ENCODE measurements at regions not wholly inside any gene's neighbourhood (a gene's known extent, or its start where the extent isn't known, plus 50 kb on each side); places are given as distances from the start of the nearest gene placed in this dataset.

- TF ChIP-seq SMC3 (IDR thresholded peaks at IDR 0.05; ENCODE audit: low read depth, low read length) (no peak), NFIC (IDR thresholded peaks at IDR 0.05; ENCODE audit: borderline replicate concordance) (no peak), YY1 (IDR thresholded peaks at IDR 0.05; ENCODE audit: low read depth) (no peak), REST (IDR thresholded peaks at IDR 0.05; ENCODE audit: low read depth, low read length) (no peak)
These were observed 221.2 kb upstream of the ANKH start (continued) for GRCh38 chr5:15092801-15093200.

DNA sequence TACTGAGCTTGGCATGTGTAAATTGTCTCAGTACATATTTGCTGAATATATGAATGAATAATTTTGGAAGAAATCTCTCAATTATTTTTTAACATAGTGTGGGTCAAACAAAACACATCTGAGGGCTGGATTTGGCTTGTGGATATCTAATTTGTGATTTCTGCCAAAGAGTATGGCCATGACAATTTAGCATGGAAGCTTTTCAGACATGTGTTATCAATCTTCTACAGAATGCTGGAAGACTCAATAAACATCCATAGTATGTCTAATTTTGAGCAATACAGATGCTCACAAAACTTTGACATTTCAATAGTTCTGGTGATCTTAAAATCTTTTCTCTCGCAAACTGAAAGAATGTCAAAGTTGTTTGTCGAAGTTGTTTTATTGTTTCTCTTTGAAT lies 214.1 kb upstream of the ANKH start:
- Histone ChIP-seq H3K4me3 (ENCODE audit: low read depth in 2 of 2, low read length in 1 of 2) (no peak overlapping the region), H3K4me1 (ENCODE audit: control insufficient read depth in 1 of 2, insufficient read depth in 2 of 2, low read depth in 1 of 2, low read length in 1 of 2) (no peaks in the 10 kb centered on the region), H3K79me2 (ENCODE audit: insufficient read depth) (no peaks in the 10 kb centered on the region), H3K4me2 (no peak overlapping the region), H3K9me3 (no peaks in the 10 kb centered on the region), H3K9me2 (no peaks in the 10 kb centered on the region), H3K36me3 (replicated peaks in 1 of 2; ENCODE audit: control insufficient read depth in 1 of 2, insufficient read depth in 2 of 2, low read length in 1 of 2) (no peaks in the 10 kb centered on the region), H4K20me1 (ENCODE audit: insufficient read depth) (no peaks in the 10 kb centered on the region), H2AFZ (ENCODE audit: low read depth) (no peak overlapping the region), H3K9ac (no peak overlapping the region), H3K27me3 (ENCODE audit: insufficient read depth) (no peaks in the 10 kb centered on the region), H3F3A (replicated peaks; ENCODE audit: insufficient read depth) (no peaks in the 10 kb centered on the region), H3K27ac (ENCODE audit: low read depth in 2 of 2, low read length in 1 of 2) (no peak overlapping the region)
- 59% methylated on average over 2 of the region's 2 CpGs for WGBS (ENCODE audit: low lambda C conversion rate)
- TF ChIP-seq RXRA (IDR thresholded peaks at IDR 0.05; ENCODE audit: borderline replicate concordance, low read depth) (no peak), REST (IDR thresholded peaks at IDR 0.05; ENCODE audit: low read depth, low read length) (no peak), MXI1 (IDR thresholded peaks at IDR 0.05; ENCODE audit: low read depth, low read length) (no peak)
- ChIA-PET POLR2A (no interaction called here), CTCF (interaction anchor here (1.6 kb wide), 1 partner anchor 20 kb away, joined by 6 read pairs; no protein-coding TSS in a partner anchor)
- no peak for DNase-seq

DNA sequence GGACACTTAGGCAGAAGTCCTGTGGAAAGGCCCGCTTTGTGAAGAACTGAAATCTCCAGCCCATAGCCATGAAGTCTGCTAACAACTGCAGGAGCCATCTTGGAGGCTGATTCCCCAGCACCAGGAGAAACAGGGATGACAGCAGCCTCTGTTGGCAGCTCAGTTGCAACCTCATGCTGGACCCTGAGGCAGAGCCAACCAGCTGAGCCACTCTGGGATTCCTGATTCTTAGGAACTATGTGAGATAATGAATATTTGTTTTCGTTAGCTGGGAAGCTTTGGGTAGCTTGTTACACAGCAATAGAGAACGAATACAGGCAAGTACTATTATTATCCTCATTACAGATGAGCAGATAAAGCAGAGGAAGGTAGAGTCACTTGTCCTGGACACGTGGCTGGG lies 210.5 kb upstream of the ANKH start:
- DNase-seq: no peak
- Histone ChIP-seq H3F3A (replicated peaks; ENCODE audit: insufficient read depth) (no peaks in the 10 kb centered on the region), H3K4me2 (no peak overlapping the region), H4K20me1 (ENCODE audit: insufficient read depth) (no peaks in the 10 kb centered on the region), H3K9me2 (no peaks in the 10 kb centered on the region), H3K9me3 (no peaks in the 10 kb centered on the region), H3K27me3 (ENCODE audit: insufficient read depth) (no peaks in the 10 kb centered on the region), H3K27ac (ENCODE audit: low read depth in 2 of 2, low read length in 1 of 2) (no peak overlapping the region), H3K9ac (no peak overlapping the region), H2AFZ (ENCODE audit: low read depth) (no peak overlapping the region), H3K36me3 (replicated peaks in 1 of 2; ENCODE audit: control insufficient read depth in 1 of 2, insufficient read depth in 2 of 2, low read length in 1 of 2) (no peaks in the 10 kb centered on the region), H3K79me2 (ENCODE audit: insufficient read depth) (no peaks in the 10 kb centered on the region), H3K4me1 (ENCODE audit: control insufficient read depth in 1 of 2, insufficient read depth in 2 of 2, low read depth in 1 of 2, low read length in 1 of 2) (no peaks in the 10 kb centered on the region), H3K4me3 (ENCODE audit: low read depth in 2 of 2, low read length in 1 of 2) (no peak overlapping the region)
- ChIA-PET POLR2A (no interaction called here), CTCF (no interaction called here)
- WGBS (ENCODE audit: low lambda C conversion rate): 6% methylated on average over 4 of the region's 4 CpGs
- TF ChIP-seq NRF1 (IDR thresholded peaks at IDR 0.05; ENCODE audit: low read depth, low read length) (no peak), EZH2phosphoT487 (IDR thresholded peaks at IDR 0.05; ENCODE audit: borderline replicate concordance, low read depth) (no peak), ZBTB33 (IDR thresholded peaks at IDR 0.05; ENCODE audit: borderline replicate concordance, low read depth) (no peak), NFIC (IDR thresholded peaks at IDR 0.05; ENCODE audit: borderline replicate concordance) (no peak), RXRA (IDR thresholded peaks at IDR 0.05; ENCODE audit: borderline replicate concordance, low read depth) (no peak), FOXM1 (IDR thresholded peaks at IDR 0.05; ENCODE audit: low read depth) (no peak), YY1 (IDR thresholded peaks at IDR 0.05; ENCODE audit: low read depth) (no peak), TEAD4 (IDR thresholded peaks at IDR 0.05; ENCODE audit: borderline replicate concordance, insufficient read depth) (no peak)
- TF ChIP-seq, protein P1, sequence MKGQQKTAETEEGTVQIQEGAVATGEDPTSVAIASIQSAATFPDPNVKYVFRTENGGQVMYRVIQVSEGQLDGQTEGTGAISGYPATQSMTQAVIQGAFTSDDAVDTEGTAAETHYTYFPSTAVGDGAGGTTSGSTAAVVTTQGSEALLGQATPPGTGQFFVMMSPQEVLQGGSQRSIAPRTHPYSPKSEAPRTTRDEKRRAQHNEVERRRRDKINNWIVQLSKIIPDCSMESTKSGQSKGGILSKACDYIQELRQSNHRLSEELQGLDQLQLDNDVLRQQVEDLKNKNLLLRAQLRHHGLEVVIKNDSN (IDR thresholded peaks at IDR 0.05; ENCODE audit: borderline replicate concordance, low read depth): no peak

Data from SK-N-SH (cell line).